Mucosa of rectum (tissue), 2 donors: ENCODE measurements at regions not wholly inside any gene's neighbourhood (a gene's known extent, or its start where the extent isn't known, plus 50 kb on each side); places are given as distances from the start of the nearest gene placed in this dataset.

Experiments used
- H3K27ac ChIP-seq, 2 donors: one replicate each; pipeline ENCODE4 v1.7.0; 2013; ENCODE audit warnings: inconsistent platforms in 2 of 2, low read depth in 2 of 2, low read length in 2 of 2
- H3K27me3 ChIP-seq, 2 donors: one replicate each; pipeline ENCODE4 v1.7.0; 2013; ENCODE audit warnings: low read length in 2 of 2; ENCODE audit not compliant: control insufficient read depth in 2 of 2, insufficient read depth in 2 of 2
- H3K36me3 ChIP-seq, 2 donors: one replicate each; pipeline ENCODE4 v1.7.0; 2013; ENCODE audit warnings: low read length in 2 of 2; ENCODE audit not compliant: control insufficient read depth in 2 of 2, insufficient read depth in 2 of 2
- H3K4me1 ChIP-seq, 2 donors: one replicate each; pipeline ENCODE4 v1.7.0; 2013; ENCODE audit warnings: low read length in 2 of 2, mild to moderate bottlenecking in 1 of 2; ENCODE audit not compliant: control insufficient read depth in 2 of 2, insufficient read depth in 2 of 2
- H3K4me3 ChIP-seq, 2 donors: one replicate each; pipeline ENCODE4 v1.7.0; 2013; ENCODE audit warnings: low read length in 2 of 2
- H3K9ac ChIP-seq, 2 donors: one replicate each; pipeline ENCODE4 v1.7.0; 2013; ENCODE audit warnings: low read length in 2 of 2, low read depth in 1 of 2, mild to moderate bottlenecking in 1 of 2
- H3K9me3 ChIP-seq, 2 donors: one replicate each; pipeline ENCODE4 v1.7.0; 2013; ENCODE audit warnings: low read length in 2 of 2; ENCODE audit not compliant: control insufficient read depth in 2 of 2
- donor health status: healthy.
- donor health status: Normal muscosa, but diverticular disease.

GRCh38 chr9:109723781-109724180 is 56.2 kb upstream of the PALM2AKAP2 start:
- Histone ChIP-seq H3K27ac (no peak overlapping the region), H3K4me3 (no peak overlapping the region), H3K4me1 (no peaks in the 10 kb centered on the region), H3K27me3 (no peaks in the 10 kb centered on the region), H3K9me3 (no peaks in the 10 kb centered on the region), H3K36me3 (no peaks in the 10 kb centered on the region), H3K9ac (no peak overlapping the region)

GRCh38 chr9:109725460-109725859 is 54.5 kb upstream of the PALM2AKAP2 start:
- no peaks in the 10 kb centered on the region for H3K36me3 ChIP-seq
- peaks cover 0 to 4% of the 10 kb centered on the region in 2 donors for H3K4me1 ChIP-seq
- no peaks in the 10 kb centered on the region for H3K9me3 ChIP-seq
- H3K27ac ChIP-seq, result no peak overlapping the region
- no peak overlapping the region for H3K4me3 ChIP-seq
- no peaks in the 10 kb centered on the region for H3K27me3 ChIP-seq
- no peak overlapping the region for H3K9ac ChIP-seq

DNA sequence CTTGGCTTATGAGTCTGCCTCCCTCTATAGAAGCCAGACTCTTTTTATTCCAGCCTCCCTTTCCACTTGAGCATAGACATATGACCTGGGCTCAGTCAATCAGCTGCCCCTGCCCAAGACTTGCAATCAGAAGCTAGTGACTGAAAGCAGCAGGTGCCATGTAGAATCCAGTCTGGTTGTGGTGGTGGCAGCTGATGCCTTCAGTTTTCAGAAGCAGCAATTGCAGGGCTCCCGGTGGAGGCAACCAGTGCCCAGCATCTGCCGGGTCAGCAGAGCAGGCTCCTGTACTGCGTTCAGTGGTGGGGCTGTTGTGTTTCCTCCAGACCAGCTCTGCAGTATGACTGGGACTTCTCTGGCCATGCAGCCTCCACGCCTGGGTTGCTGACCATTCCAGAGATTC is 53.9 kb upstream of the PALM2AKAP2 start:
- Histone ChIP-seq H3K9ac (no peak overlapping the region), H3K36me3 (no peaks in the 10 kb centered on the region), H3K27ac (no peak overlapping the region), H3K27me3 (no peaks in the 10 kb centered on the region), H3K4me3 (no peak overlapping the region), H3K4me1 (peaks cover 0 to 4% of the 10 kb centered on the region in 2 donors), H3K9me3 (no peaks in the 10 kb centered on the region)

DNA sequence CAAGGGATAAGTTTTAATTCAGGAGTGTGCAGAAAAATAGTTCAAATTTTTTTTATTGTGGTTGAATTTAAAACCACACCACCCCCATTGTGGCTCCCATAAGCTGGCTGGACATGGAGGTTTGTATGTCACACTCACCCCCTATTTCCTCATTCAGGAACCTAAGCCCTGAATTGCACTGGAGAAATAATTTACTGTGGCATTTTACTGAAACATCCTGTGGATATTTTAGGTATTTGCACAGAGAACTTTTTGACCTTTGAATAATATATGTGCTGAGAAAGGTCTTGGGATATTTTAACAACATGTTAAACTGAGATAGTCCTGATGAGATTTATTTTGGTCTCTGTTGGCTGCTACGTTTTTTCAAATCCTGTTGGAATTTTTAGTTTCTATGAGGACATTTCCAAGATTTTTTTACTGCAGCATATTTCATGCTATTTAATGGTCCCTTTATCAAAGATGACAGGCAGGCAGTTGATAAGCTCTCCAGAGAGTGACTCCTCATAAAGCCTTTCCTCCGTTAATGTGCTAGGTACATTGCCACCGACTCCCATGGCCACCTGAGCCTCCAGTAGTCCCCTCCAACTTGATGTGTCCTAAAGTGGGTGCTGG is 51.2 kb upstream of the PALM2AKAP2 start:
- no peak overlapping the region for H3K27ac ChIP-seq
- no peak overlapping the region for H3K4me3 ChIP-seq
- H3K27me3 ChIP-seq, result no peaks in the 10 kb centered on the region
- H3K9me3 ChIP-seq, result no peaks in the 10 kb centered on the region
- peaks cover 0 to 4% of the 10 kb centered on the region in 2 donors for H3K4me1 ChIP-seq
- no peak overlapping the region for H3K9ac ChIP-seq
- H3K36me3 ChIP-seq, result no peaks in the 10 kb centered on the region

DNA sequence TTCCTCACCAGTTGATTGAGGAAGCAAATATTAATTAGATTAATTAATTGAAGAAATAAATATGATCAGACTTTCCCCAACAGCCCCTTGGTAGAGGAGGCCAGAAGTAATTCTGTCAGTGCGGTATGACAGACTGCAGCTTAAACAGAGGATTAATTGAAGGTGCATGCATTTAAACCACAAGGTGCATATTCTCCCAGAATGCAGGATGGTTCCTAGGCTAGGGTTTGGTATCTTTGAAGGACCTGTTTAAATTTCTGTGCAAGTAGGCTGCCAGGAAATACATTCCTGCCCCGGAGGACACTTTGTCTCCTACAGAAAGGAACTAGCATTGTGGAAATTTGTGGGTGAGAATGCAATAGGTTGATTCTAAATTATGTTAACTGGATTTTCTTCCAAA is 50.5 kb upstream of the PALM2AKAP2 start:
- Histone ChIP-seq H3K27ac (no peak overlapping the region), H3K4me3 (no peak overlapping the region), H3K4me1 (peaks cover 0 to 4% of the 10 kb centered on the region in 2 donors), H3K36me3 (no peaks in the 10 kb centered on the region), H3K9me3 (no peaks in the 10 kb centered on the region), H3K9ac (no peak overlapping the region), H3K27me3 (no peaks in the 10 kb centered on the region)
